ENCODE measurements at regions not wholly inside any gene's neighbourhood (a gene's known extent, or its start where the extent isn't known, plus 50 kb on each side); places are given as distances from the start of the nearest gene placed in this dataset.

- no peaks in the 10 kb centered on the region for H3K9me3 ChIP-seq
- H3K79me2 ChIP-seq (ENCODE audit: insufficient read depth), result no peaks in the 10 kb centered on the region
- no peaks in the 10 kb centered on the region for H3K36me3 ChIP-seq (replicated peaks in 1 of 2; ENCODE audit: control insufficient read depth in 1 of 2, insufficient read depth in 2 of 2, low read length in 1 of 2)
- POLR2A ChIA-PET, result no interaction called here
- DNase-seq, result no peak
- no peak overlapping the region for H3K4me3 ChIP-seq (ENCODE audit: low read depth in 2 of 2, low read length in 1 of 2)
- peaks cover 0 to 7% of the 10 kb centered on the region in 2 experiments; a peak in 1 of 4 replicates for H3K4me1 ChIP-seq (ENCODE audit: control insufficient read depth in 1 of 2, insufficient read depth in 2 of 2, low read depth in 1 of 2, low read length in 1 of 2)
- H2AFZ ChIP-seq (ENCODE audit: low read depth), result no peak overlapping the region
- TF ChIP-seq FOXJ3 (CRISPR knock-in tag; IDR thresholded peaks at IDR 0.05) (no peak), GABPA (IDR thresholded peaks at IDR 0.05; ENCODE audit: low read depth) (no peak), ZBTB33 (IDR thresholded peaks at IDR 0.05; ENCODE audit: borderline replicate concordance, low read depth) (no peak), USF1 (IDR thresholded peaks at IDR 0.05; ENCODE audit: borderline replicate concordance, low read depth) (no peak), RAD21 (IDR thresholded peaks at IDR 0.05; ENCODE audit: low read length) (no peak), REST (IDR thresholded peaks at IDR 0.05; ENCODE audit: low read depth, low read length) (no peak), CTCF (IDR thresholded peaks at IDR 0.05) (no peak), MAX (IDR thresholded peaks at IDR 0.05; ENCODE audit: low read depth) (no peak), RXRA (IDR thresholded peaks at IDR 0.05; ENCODE audit: borderline replicate concordance, low read depth) (no peak), USF2 (IDR thresholded peaks at IDR 0.05; ENCODE audit: borderline replicate concordance, low read depth, low read length) (no peak), YY1 (IDR thresholded peaks at IDR 0.05; ENCODE audit: low read depth) (no peak), TCF12 (IDR thresholded peaks at IDR 0.05) (no peak), EZH2phosphoT487 (IDR thresholded peaks at IDR 0.05; ENCODE audit: borderline replicate concordance, low read depth) (no peak), FOXM1 (IDR thresholded peaks at IDR 0.05; ENCODE audit: low read depth) (no peak), TEAD4 (IDR thresholded peaks at IDR 0.05; ENCODE audit: borderline replicate concordance, insufficient read depth) (no peak), IRF3 (IDR thresholded peaks at IDR 0.05; ENCODE audit: low read depth, low read length) (no peak), POLR2AphosphoS5 (IDR thresholded peaks at IDR 0.05; ENCODE audit: low read depth, low read length) (no peak)
- CTCF ChIA-PET, result no interaction called here
- no peaks in the 10 kb centered on the region for H3F3A ChIP-seq (replicated peaks; ENCODE audit: insufficient read depth)
- H3K4me2 ChIP-seq, result no peak overlapping the region
- H3K9me2 ChIP-seq, result no peaks in the 10 kb centered on the region
- 55% methylated on average over 5 of the region's 5 CpGs for WGBS (ENCODE audit: low lambda C conversion rate)
- H4K20me1 ChIP-seq (ENCODE audit: insufficient read depth), result no peaks in the 10 kb centered on the region
- H3K27me3 ChIP-seq (ENCODE audit: insufficient read depth), result no peaks in the 10 kb centered on the region
- H3K9ac ChIP-seq, result no peak overlapping the region
- no peak overlapping the region for H3K27ac ChIP-seq (ENCODE audit: low read depth in 2 of 2, low read length in 1 of 2)
Measured at GRCh38 chr2:223196331-223196730, 144.3 kb downstream of the KCNE4 start.

Measured in SK-N-SH (cell line).